ENCODE measurements at regions not wholly inside any gene's neighbourhood (a gene's known extent, or its start where the extent isn't known, plus 50 kb on each side); places are given as distances from the start of the nearest gene placed in this dataset.

- H3K27ac ChIP-seq (replicated peaks): no peak overlapping the region
These were observed 147.2 kb downstream of the VEGFA start for GRCh38 chr6:43916924-43917877.

GRCh38 chr6:43915986-43916923, 146.2 kb downstream of the VEGFA start:
- H3K27me3 ChIP-seq (ENCODE audit: insufficient read depth, poor library complexity, severe bottlenecking): no peaks in the 10 kb centered on the region
- H3K27ac ChIP-seq (replicated peaks): no peak overlapping the region

More at GRCh38 chr6:43916924-43917877, 147.2 kb downstream of the VEGFA start:
- H3K4me3 ChIP-seq (replicated peaks; ENCODE audit: insufficient read depth, low read length): no peak overlapping the region
- peak; percentile 19 to 63 for DNase-seq (ENCODE audit: low read depth in 1 of 2, low spot score in 1 of 2)
- TF ChIP-seq CTCF (IDR thresholded peaks at IDR 0.05; ENCODE audit: insufficient read depth, low read length) (no peak), REST (IDR thresholded peaks at IDR 0.05; ENCODE audit: insufficient replicate concordance, low read depth) (no peak), POLR2AphosphoS5 (IDR thresholded peaks at IDR 0.05; ENCODE audit: low read depth) (no peak), GABPA (IDR thresholded peaks at IDR 0.05; ENCODE audit: low read depth) (no peak), SPI1 (IDR thresholded peaks at IDR 0.05; ENCODE audit: borderline replicate concordance, low read depth) (no peak)
- no peaks in the 10 kb centered on the region for H3K27me3 ChIP-seq (ENCODE audit: insufficient read depth, poor library complexity, severe bottlenecking)

More at GRCh38 chr6:43915986-43916923, 146.2 kb downstream of the VEGFA start:
- no peak for DNase-seq (ENCODE audit: low read depth in 1 of 2, low spot score in 1 of 2)
- no peak for TF ChIP-seq SPI1 (IDR thresholded peaks at IDR 0.05; ENCODE audit: borderline replicate concordance, low read depth)
- TF ChIP-seq REST (IDR thresholded peaks at IDR 0.05; ENCODE audit: insufficient replicate concordance, low read depth): no peak
- no peak for TF ChIP-seq POLR2AphosphoS5 (IDR thresholded peaks at IDR 0.05; ENCODE audit: low read depth)
- TF ChIP-seq CTCF (IDR thresholded peaks at IDR 0.05; ENCODE audit: insufficient read depth, low read length): no peak
- TF ChIP-seq GABPA (IDR thresholded peaks at IDR 0.05; ENCODE audit: low read depth): no peak
- H3K4me3 ChIP-seq (replicated peaks; ENCODE audit: insufficient read depth, low read length): no peak overlapping the region
